ENCODE measurements at regions not wholly inside any gene's neighbourhood (a gene's known extent, or its start where the extent isn't known, plus 50 kb on each side); places are given as distances from the start of the nearest gene placed in this dataset.
A peak's percentile ranks its signal among the peaks of the same experiment; 100 is the strongest.
"Not testable (repeated sequence)": the region's sequence is repeated elsewhere in the genome, so short reads cannot be mapped to it uniquely, and the experiment has no call there.

DNA sequence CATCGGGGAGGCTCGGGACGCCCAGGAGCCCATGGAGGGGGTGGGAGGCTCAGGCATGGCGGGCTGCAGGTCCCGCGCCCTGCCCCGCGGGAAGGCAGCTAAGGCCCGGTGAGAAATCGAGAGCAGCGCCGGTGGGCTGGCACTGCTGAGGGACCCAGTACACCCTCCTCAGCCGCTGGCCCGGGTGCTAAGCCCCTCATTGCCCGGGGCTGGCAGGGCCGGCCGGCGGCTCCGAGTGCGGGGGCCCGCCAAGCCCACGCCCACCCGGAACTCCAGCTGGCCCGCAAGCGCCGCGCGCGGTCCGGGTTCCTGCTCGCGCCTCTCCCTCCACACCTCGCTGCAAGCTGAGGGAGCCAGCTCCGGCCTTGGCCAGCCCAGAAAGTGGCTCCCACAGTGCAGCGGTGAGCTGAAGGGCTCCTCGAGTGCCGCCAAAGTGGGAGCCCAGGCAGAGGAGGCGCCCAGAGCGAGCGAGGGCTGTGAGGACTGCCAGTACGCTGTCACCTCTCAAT is 195.0 kb upstream of the PIK3R1 start:
- DNase-seq = not testable (repeated sequence)

DNA sequence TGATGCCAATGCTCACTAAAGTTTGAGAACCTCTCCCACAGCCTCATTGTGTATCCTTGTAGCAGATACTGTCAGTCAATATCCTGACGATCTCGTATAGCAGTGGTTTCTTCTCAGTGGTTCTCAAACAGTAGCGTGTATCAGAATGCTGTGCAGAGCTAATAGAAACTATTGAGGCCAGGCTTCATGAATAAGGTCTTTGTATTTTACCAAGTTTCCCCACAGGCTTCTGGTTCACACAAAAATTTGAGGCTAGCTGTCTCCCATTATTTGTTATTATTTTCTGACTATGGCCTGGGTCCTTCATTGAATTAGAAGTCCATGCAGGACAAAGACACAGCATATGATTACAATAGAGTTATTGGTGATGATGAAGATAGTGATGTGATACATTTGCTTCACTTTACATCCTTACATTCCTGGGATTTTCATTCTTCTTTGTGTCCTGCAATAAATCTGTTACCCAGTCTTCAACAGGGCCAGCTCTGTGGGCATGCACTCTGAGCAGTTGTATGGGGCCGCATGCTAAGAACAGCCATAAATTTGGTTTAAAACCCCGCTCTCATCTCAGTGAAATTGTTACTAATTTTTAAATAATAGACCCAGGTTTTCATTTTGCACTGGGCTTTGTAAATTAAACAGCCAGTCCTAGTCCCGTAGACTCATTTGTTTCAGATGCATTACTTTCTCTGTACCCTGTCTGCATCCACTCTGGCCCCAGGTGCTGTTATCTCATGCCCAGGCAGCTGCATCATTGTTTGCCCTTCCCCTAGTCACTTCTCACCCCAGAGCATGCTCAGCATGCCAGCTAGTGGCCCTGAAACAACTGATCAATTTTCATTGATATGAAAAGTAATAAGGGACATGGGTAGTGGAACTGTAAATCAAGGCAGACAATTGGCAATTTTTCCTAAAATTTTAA is 199.9 kb upstream of the PIK3R1 start:
- peak in 1 of 2 experiments; percentile 3 for DNase-seq

DNA sequence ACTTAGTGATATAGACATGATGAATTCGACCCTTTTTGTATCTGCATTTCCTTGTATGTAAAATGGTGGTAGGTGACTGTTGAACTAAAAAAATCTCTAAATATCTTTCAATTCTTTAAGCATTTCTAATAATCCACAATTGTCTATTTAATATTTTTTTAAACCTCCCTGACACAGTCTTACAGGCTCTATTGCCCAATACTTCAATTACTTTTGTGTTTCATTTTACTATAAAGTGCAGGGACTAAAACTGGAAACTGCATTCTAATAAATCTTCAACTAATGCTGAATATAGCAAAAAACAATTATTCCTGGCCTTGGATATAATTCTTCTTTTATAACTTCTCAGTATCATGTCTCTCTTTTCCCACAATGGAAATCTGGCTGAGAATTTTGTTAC is 202.7 kb upstream of the PIK3R1 start:
- no peak for DNase-seq

- no peak for DNase-seq
These were observed 203.1 kb upstream of the PIK3R1 start for GRCh38 chr5:68012429-68012828.

- no peak for DNase-seq
These were observed 203.8 kb upstream of the PIK3R1 start for GRCh38 chr5:68011801-68012200.

DNA sequence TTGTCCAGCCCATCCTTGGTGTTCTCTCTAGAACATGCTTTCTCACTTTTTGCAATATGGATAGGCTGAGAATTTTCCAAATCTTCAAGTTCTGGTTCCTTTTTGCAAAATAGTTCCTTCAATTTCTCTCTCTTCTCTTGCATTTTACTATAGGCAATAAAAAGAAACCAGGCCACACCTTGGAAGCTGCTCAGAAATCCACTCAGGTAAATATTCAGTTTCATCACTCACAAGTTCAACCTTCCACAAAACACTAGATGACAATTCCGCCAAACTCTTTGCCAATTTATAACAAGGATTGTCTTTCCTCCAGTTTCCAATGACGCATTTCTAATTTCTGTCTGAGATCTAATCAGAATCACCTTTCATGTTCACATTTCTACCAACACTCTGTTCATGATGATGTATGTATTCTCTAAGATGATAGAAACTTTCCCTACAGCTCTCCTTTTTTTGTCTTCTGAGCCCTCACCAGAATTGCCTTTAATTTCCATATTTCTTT is 204.2 kb upstream of the PIK3R1 start:
- no peak for DNase-seq

GRCh38 chr5:68010740-68011139 is 204.8 kb upstream of the PIK3R1 start:
- DNase-seq = no peak

- no peak for DNase-seq
These were observed 208.1 kb upstream of the PIK3R1 start for GRCh38 chr5:68007451-68007850.

- no peak for DNase-seq
These were observed 212.7 kb upstream of the PIK3R1 start for GRCh38 chr5:68002836-68003235.

GRCh38 chr5:68000805-68001204 is 214.8 kb upstream of the PIK3R1 start:
- DNase-seq = no peak

DNA sequence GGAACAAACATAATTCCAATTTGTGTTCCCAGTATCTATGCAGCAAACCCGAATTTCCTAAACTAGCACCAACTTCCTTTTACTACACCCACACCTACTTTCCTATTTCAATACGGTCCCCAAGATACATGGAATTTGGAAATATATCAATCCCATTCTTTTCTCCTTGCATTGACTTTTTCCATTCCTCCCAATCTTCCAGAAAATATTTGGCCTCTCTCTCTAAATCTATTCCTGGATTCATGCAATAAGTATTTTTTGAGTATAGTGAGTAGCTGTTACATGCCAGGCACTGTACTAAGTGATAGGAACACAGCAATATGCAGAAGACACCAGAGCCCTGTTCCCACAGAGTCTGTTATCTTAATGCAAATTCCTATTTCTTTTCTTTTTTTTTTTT is 216.2 kb upstream of the PIK3R1 start:
- no peak for DNase-seq

GRCh38 chr5:67998709-67999261 is 216.8 kb upstream of the PIK3R1 start:
- no peak for DNase-seq

DNA sequence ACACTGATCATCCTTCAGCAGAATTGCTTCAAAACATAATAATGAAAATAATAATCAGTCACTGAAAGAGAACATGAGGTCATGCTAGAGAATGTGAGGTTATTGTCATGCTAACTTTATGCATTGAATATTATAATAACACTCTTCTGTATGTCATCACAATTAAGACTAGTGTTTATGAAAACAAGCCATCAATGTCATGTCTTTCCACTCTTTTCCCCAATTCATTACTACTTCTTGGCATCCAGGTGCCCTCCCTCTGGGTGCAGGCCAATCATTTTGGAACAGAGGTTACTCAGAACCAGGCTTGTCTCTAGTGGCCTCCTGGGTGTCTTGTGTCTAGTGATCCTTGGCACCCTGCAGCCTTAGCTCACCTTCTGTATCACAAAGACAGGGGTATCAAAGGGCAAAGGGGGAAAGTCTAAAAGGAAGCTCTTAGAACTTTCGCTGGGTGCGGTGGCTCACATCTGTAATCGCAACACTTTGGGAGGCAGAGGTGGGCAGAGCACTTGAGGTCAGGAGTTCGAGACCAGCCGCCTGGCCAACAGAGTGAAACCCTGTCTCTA is 217.6 kb upstream of the PIK3R1 start:
- DNase-seq = no peak

DNA sequence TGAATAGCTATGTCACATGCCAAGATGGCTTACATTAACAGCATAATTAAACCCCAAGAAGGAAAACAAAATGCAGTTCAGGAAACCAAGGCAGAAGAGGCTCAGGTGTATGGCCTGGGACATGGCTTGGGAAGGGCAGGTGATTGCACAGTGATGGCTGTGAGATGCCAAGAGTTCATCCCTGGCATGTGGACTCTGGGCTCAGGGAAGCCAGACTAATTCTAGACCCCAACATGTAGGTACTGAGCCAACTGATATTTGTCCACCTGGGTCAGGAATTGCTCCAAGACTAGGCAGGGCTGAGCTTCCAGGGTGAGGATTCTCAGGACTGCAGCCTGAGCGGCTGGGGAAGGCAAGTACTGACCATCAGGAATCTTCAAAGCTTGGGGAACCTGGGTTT is 218.4 kb upstream of the PIK3R1 start:
- no peak for DNase-seq

- no peak for DNase-seq
These were observed 219.0 kb upstream of the PIK3R1 start for GRCh38 chr5:67996596-67996995.

GRCh38 chr5:67992923-67993322 is 222.6 kb upstream of the PIK3R1 start:
- DNase-seq = no peak

- DNase-seq = no peak
These were observed 226.1 kb upstream of the PIK3R1 start for GRCh38 chr5:67989456-67989855.

GRCh38 chr5:67986761-67987160 is 228.8 kb upstream of the PIK3R1 start:
- DNase-seq = no peak

DNA sequence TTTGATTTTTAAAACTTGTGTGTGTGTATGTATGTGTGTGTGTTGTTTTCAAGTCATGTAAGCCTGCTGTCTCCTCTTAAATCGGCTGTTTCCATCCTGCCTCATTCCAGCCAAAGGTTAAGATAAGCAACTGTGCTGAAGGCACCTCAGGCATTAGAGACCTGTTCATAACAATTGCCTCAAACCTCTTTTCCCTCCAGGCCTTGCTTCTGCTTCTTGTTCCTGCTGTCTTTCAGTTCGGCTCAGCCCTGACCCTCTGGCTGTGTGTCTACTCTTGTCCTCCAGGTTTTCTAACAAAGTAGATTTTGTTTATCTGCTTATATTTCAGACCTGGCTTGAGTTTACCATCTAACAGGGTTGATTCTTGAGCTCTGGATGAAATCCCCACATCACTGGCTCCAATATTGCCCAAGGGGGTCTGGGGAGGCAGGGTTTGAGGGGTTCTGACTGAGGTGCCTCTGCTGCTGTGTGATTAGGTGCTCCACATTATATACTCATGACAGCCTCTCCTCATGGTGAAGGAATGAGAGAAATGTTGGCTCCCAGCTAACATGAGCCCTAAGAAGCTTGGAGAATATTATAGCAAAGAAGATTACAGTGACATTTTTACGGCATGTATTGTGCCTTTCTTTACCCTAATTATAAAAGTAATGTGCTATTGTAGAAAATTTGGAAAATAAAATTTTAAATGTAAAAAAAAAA is 229.7 kb upstream of the PIK3R1 start:
- no peak for DNase-seq

DNA sequence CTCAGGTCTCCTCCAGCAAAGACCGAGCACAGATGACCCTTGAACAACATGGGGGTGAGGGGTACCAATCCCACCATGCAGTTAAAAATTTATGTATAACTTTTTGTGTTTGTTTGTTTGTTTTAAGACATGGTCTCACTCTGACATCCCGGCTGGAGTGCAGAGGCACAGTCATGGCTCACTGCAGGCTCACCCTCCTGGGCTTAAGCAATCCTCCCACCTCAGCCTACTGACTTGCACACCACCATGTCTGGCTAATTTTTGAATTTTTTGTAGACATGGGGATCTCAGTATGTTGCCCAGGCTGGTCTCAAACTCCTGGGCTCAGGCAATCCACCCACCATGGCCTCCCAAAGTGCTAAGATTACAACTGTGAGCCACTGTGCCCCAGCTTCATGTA is 231.0 kb upstream of the PIK3R1 start:
- DNase-seq = no peak

- DNase-seq = no peak
These were observed 232.1 kb upstream of the PIK3R1 start for GRCh38 chr5:67983251-67984110.

GRCh38 chr5:67982160-67982559 is 233.4 kb upstream of the PIK3R1 start:
- DNase-seq = not testable (repeated sequence)

Measured in SHP77 (cell line).